ENCODE measurements at regions not wholly inside any gene's neighbourhood (a gene's known extent, or its start where the extent isn't known, plus 50 kb on each side); places are given as distances from the start of the nearest gene placed in this dataset.

DNA sequence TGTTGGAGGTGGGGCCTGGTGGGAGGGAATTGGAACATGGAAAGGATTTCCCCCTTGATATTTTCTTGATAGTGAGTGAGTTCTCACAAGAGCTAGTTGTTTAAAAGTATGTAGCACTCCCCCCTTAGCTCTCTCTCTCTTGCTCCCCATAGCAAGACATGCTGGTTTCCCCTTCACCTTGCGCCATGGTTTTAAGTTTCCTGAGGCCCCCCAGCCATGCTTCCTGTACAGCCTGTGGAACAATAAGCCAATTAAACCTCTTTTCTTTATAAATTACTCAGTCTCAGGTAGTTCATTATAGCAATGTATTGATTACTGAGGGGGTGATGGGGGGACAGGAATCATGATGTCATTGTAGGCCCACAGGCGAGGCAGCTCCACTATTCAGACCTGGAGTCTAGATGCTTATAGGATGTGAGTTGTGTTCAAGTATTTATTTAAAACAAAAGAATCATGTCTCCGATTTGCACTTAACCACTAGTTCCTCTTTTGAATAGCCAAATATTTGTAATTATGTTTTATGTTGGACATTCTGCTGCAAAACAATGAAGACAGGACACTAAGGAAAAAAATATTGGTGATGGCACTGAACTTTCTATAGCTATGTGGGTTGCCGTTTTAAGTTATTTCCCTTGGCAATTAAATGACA, 156.6 kb downstream of the TMEM38B start:
- TF ChIP-seq CEBPB (IDR thresholded peaks at IDR 0.05) (no peak), TEAD4 (IDR thresholded peaks at IDR 0.05) (no peak), EP300 (IDR thresholded peaks at IDR 0.05; ENCODE audit: borderline replicate concordance) (no peak), FOXM1 (IDR thresholded peaks at IDR 0.05; ENCODE audit: borderline replicate concordance, low read depth) (no peak), TAF1 (IDR thresholded peaks at IDR 0.05; ENCODE audit: low read depth) (no peak), YY1 (IDR thresholded peaks at IDR 0.05; ENCODE audit: low read depth) (no peak), EGR1 (IDR thresholded peaks at IDR 0.05) (no peak), TCF12 (IDR thresholded peaks at IDR 0.05; ENCODE audit: low read depth) (no peak), RAD21 (IDR thresholded peaks at IDR 0.05; ENCODE audit: low read depth) (no peak)
- TF ChIP-seq, protein P1, sequence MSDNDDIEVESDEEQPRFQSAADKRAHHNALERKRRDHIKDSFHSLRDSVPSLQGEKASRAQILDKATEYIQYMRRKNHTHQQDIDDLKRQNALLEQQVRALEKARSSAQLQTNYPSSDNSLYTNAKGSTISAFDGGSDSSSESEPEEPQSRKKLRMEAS (IDR thresholded peaks at IDR 0.05), result no peak
- TF ChIP-seq, protein P2, sequence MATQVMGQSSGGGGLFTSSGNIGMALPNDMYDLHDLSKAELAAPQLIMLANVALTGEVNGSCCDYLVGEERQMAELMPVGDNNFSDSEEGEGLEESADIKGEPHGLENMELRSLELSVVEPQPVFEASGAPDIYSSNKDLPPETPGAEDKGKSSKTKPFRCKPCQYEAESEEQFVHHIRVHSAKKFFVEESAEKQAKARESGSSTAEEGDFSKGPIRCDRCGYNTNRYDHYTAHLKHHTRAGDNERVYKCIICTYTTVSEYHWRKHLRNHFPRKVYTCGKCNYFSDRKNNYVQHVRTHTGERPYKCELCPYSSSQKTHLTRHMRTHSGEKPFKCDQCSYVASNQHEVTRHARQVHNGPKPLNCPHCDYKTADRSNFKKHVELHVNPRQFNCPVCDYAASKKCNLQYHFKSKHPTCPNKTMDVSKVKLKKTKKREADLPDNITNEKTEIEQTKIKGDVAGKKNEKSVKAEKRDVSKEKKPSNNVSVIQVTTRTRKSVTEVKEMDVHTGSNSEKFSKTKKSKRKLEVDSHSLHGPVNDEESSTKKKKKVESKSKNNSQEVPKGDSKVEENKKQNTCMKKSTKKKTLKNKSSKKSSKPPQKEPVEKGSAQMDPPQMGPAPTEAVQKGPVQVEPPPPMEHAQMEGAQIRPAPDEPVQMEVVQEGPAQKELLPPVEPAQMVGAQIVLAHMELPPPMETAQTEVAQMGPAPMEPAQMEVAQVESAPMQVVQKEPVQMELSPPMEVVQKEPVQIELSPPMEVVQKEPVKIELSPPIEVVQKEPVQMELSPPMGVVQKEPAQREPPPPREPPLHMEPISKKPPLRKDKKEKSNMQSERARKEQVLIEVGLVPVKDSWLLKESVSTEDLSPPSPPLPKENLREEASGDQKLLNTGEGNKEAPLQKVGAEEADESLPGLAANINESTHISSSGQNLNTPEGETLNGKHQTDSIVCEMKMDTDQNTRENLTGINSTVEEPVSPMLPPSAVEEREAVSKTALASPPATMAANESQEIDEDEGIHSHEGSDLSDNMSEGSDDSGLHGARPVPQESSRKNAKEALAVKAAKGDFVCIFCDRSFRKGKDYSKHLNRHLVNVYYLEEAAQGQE (IDR thresholded peaks at IDR 0.05; ENCODE audit: low read depth), result no peak
- TF ChIP-seq, protein P3, sequence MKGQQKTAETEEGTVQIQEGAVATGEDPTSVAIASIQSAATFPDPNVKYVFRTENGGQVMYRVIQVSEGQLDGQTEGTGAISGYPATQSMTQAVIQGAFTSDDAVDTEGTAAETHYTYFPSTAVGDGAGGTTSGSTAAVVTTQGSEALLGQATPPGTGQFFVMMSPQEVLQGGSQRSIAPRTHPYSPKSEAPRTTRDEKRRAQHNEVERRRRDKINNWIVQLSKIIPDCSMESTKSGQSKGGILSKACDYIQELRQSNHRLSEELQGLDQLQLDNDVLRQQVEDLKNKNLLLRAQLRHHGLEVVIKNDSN (IDR thresholded peaks at IDR 0.05), result no peak
